HK-2 (cell line): ENCODE measurements at regions not wholly inside any gene's neighbourhood (a gene's known extent, or its start where the extent isn't known, plus 50 kb on each side); places are given as distances from the start of the nearest gene placed in this dataset.
"Not testable (repeated sequence)": the region's sequence is repeated elsewhere in the genome, so short reads cannot be mapped to it uniquely, and the experiment has no call there.

Source experiments
- DNase-seq: peaks from one replicate; pipeline ENCODE4 v3.0.0-alpha.2; 2018; ENCODE audit not compliant: unreplicated experiment

DNA sequence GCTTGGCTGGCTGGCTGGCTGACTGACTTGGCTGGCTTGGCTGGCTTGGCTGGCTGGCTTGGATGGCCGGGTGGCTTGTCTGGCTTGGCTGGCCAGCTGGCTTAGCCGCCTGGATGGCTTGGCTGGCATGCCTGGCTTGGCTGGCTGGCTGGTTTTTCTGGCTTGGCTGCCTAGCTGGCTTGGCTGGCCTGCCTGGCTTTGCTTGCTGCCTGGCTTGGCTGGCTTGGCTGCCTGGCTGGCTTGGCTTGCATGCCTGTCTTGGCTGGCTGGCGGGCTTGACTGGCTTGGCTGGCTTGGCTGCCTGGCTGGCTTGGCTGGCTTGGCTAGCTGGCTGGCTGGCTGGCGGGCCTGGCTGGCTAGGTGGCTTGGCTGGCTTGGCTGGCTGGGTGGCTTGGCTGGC is 2830.5 kb downstream of the RPIA start:
- not testable (repeated sequence) for DNase-seq

DNA sequence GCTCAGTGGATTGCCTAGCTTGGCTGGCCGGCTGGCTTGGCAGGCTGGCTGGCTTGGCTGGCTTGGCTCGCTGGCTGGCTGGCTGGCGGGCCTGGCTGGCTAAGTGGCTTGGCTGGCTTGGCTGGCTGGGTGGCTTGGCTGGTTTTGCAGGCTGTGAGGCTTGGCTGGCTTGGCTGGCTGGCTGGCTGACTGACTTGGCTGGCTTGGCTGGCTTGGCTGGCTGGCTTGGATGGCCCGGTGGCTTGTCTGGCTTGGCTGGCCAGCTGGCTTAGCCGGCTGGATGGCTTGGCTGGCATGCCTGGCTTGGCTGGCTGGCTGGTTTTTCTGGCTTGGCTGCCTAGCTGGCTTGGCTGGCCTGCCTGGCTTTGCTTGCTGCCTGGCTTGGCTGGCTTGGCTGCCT is 2831.4 kb downstream of the RPIA start:
- not testable (repeated sequence) for DNase-seq

DNA sequence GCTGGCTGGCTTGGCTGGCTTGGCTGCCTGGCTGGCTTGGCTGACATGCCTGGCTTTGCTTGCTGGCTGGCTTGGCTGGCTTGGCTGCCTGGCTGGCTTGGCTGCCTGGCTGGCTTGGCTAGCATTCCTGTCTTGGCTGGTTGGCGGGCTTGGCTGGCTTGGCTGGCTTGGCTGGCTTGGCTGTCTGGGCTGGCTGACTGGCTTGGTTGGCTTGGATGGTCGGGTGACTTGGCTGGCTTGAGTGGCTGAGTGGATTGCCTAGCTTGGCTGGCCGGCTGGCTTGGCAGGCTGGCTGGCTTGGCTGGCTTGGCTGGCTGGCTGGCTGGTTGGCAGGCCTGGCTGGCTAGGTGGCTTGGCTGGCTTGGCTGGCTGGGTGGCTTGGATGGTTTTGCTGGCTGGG is 2832.3 kb downstream of the RPIA start:
- DNase-seq, result not testable (repeated sequence)

DNA sequence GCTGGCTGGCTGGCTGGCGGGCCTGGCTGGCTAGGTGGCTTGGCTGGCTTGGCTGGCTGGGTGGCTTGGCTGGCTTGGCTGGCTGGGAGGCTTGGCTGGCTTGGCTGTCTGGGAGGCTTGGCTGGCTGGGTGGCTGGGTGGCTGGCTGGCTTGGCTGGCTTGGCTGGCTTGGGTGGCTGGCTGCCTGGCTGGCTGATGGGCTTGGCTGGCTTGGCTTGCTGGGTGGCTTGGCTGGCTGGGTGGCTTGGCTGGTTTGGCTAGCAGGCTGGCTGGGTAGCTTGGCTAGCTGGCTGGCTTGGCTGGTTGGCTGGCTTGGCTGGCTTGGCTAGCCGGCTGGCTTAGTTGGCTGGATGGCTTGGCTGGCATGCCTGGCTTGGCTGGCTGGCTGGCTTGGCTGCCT is 2834.1 kb downstream of the RPIA start:
- not testable (repeated sequence) for DNase-seq

DNA sequence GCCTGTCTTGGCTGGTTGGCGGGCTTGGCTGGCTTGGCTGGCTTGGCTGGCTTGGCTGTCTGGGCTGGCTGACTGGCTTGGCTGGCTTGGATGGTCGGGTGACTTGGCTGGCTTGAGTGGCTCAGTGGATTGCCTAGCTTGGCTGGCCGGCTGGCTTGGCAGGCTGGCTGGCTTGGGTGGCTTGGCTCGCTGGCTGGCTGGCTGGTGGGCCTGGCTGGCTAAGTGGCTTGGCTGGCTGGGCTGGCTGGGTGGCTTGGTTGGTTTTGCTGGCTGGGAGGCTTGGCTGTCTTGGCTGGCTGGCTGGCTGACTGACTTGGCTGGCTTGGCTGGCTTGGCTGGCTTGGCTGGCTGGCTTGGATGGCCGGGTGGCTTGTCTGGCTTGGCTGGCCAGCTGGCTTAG is 2834.6 kb downstream of the RPIA start:
- not testable (repeated sequence) for DNase-seq

DNA sequence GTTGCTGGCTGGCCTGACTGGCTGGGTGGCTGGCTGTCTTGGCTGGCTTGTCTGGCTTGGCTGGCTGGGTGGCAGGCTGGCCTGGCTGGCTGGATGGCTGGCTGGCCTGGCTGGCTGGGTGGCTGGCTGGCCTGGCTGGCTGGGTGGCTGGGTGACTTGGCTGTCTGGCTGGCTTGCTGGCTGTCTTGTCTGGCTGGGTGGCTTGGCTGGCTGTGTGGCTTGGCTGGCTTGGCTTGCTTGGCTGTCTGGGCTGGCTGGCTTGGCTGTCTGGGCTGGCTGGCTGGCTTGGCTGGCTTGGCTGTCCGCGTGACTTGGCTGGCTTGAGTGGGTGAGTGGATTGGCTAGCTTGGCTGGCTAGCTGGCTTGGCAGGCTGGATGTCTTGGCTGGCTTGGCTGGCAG is 2835.6 kb downstream of the RPIA start:
- not testable (repeated sequence) for DNase-seq

DNA sequence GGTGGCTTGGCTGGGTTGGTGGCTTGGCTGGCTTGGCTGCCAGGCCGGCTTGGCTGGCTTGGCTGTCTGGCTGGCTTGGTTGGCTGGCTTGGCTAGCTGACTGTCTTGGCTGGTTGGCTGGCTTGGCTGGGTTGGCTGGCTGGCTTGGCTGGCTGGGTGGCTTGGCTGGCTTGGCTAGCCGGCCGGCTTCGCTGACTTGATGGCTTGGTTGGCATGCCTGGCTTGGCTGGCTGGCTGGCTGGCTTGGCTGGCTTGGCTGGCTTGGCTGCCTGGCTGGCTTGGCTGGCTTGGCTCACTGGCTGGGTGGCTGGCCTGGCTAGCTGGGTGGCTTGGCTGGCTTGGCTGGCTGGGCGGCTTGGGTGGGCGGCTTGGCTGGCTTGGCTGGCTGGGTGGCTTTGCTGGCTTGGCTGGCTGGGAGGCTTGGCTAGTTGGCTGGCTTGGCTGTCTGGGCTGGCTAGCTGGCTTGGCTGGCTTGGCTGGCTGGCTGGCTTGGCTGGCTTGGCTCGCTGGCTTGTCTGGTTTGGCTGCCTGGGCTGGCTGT is 2836.1 kb downstream of the RPIA start:
- not testable (repeated sequence) for DNase-seq

DNA sequence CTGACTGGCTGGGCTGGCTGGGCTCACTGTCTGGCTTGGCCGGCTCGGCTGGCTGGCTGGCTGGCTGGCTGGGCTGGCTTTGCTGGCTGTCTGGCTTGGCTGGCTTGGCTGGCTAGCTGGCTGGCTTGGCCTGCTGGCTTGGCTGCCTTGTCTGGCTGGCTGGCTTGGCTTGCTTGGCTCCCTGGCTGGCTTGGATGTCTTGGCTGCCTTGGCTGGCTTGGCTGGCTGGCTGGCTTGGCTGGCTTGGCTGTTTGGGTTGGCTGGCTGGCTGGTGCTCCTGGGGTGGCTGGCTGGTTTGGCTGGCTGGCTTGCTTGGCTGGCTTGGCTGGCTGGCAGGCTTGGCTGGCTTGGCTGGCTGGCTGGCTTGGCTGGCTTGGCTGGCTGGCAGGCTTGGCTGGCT is 2836.9 kb downstream of the RPIA start:
- not testable (repeated sequence) for DNase-seq

DNA sequence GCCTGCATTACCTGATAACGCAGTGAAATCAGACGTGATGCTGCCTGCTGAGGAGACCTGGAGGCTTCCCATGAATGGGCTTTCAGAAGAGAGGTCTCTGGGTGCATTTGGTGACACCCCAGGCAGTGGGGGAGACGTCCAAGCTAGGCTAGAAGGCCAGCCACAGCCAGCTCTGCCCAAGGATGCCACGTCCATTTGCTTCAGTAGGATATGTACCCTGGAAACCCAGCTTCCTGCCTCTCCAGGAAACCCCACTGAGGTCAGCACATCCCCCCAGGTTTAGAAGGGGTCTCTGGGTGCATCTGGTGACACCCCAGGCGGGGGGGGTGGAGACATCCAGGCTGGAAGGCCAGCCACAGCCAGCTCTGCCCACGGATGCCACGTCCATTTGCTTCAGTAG is 2844.6 kb downstream of the RPIA start:
- DNase-seq, result not testable (repeated sequence)

DNA sequence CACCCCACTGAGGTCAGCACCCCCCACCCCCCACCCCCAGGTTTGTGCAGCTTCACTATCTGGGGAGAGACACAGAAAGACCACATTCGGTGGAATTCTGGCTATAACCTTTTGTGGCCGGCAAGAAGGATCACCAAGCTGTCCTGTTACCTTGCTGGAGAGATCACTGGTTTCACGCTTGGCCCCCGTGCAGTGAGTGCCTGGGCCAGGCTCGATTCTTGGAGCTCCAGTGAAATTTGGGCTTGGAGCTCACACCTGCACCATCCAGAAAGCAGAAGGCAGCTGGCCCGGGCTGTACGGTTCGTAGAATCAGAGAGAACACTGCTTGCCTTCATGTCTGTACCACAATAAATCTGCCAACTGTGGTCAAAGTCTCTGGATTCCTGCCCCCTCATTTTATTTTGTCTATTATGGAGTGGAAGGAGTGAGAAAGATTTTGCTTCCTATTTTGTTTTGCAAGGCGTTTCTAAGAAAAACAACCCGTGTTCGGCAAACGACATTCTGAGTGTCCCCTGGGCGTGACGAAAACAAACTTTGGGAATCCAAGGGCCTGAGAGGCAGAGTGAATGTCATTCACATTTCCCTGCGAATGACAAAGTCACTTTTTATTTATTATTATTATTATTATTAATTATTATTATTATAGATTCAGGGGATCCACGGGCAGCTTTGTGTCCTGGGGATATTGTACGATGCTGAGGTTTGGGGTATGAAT is 2845.2 kb downstream of the RPIA start:
- not testable (repeated sequence) for DNase-seq

DNA sequence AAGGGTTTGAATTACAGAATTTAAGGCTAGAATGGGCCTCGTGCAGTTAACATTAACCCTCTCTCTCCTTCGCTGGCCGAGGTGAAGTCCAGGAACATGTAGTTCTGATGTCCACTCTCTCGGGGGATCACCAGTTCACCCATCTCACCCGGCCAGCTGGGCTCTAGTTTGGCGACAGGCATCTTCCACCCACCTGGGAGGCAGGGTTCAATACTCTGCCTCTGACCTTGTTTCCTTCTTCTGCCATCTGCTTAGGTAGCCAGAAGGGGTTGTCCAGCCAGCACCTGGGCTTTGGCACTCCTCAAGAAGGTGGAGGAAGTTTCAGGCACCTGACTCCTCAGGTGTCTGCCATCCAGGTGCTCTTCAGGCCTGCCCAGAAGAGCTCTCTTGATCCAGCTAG is 2857.8 kb downstream of the RPIA start:
- not testable (repeated sequence) for DNase-seq

DNA sequence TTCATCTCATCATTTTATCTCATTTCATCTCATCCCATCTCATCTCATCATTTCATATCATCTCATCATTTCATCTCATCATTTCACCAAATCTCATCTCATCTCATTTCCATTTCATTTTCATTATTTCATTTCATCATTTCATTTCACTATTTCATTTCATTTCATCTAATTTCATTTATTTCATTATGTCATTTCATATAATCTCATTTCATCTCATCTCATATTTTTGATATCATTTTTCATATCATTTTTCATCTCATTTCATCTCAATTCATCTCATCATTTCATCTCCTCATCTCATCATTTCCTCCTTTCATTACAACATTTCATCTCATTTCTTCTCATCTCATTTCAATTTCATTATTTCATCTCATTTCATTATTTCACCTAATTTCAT is 2866.8 kb downstream of the RPIA start:
- not testable (repeated sequence) for DNase-seq

DNA sequence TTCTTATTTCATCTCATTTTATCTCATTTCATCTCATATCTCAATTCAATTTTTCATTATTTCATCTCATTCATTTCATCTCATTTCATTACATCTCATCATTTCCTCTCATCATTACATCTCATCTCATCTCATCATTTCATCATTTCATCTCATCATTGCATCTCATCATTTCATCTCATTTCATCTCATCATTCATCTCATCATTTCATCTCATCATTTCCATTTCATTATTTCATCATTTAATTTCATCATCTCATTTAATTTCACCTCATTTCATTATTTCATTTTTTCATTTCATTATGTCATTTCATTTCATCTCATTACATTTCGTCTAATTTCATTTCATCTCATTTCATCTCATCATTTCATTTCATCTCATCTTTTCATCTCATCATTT is 2867.8 kb downstream of the RPIA start:
- not testable (repeated sequence) for DNase-seq

DNA sequence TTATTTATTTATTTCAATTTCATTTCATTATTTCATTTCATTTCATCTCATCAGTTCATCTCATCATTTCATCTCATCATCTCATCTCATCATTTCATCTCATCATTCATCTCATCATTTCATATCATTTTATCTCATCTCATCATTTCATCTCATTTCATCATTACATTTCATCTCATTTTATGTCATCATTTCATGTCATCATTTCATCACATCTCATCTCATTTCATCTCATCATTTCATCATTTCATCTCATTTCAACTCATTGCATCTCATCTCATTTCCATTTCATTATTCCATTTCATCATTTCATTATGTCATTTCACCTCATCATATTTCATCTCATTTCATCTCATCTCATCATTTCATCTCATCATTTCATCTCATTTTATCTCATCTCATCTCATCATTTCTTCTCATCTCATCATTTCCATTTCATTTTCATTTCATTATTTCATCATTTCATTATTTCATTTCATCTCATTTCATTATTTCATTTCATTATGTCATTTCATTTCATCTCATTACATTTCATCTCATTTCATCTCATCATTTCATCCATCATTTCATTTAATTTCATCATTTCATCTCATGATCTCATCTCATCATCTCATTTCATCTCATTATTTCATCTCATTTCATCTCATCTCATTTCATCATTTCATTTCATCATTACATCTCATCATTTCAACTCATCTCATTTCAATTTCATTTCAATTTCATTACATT is 2868.6 kb downstream of the RPIA start:
- DNase-seq, result not testable (repeated sequence)

DNA sequence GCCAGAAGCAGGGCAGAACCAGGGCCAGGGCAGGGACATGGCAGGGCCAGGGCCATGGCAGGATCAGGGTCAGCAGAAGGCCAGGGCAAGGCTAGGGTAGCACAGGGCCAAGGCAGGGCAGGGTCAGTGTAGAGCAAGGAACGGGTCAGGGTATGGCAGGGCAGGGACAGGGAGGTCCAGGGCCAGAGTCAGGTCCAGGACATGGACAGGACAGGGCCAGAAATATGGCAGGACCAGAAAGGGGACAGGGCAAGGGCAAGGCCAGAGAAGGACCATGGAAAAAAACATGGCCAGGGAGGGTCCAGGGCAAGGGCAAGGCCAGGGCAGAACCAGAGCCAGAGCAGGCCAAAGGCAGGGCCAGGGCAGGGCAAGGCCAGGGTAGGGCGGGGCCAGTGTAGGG is 2870.7 kb downstream of the RPIA start:
- not testable (repeated sequence) for DNase-seq

DNA sequence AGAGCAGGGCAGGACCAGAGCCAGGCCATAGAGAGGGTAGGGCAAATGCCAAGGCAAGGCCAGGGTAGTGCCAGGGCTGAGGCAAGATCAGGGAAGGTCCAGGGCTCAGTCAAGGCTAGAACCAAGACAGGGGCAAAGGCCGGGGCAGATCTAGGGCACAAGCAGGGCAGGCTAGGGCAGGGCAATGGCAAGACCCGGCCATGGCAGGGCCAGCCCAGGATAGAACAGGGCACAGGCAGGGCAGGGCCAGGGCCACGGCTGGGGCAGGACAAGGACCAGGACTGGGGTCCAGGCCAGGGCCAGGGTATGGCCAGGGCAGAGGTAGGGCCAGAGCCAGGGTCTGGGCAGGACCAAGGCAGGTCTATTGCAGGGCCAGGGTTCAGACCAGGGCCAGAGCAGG is 2873.2 kb downstream of the RPIA start:
- DNase-seq, result not testable (repeated sequence)

DNA sequence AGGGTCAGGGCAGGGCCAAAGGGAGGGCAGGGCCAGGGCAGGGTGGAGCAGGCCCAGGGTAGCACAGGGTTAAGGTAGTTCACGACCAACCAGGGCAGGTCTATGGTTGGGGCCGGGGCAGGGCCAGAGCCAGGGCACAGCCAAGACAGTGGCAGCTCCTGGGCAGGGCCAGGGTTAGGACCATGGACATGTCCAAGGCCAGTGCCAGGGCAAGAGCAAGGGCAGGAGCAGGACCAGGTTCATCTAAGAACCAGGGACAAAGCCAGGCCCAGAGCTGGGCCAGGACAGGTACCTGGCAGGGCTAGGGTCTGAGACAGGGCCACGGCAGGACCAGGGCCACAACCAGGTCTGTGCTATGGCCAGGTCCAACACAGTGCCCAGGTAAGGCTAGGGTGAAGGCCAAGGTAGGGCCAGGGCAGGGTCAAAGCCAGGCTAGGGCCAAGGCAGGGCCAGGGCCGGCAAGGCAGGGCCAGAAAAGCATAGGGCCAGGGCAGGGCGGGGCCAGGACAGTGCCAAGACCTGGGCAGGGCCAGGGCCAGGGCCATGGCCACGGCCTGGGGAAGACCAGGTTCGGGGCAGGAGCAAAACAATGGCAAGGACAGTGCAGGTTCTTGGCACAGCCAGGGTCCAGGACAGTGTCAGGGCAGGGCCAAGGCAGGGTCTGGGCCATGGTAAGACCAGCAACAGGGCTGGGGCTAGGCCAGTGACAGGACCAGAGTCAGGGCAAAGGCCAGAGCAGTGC is 2874.4 kb downstream of the RPIA start:
- not testable (repeated sequence) for DNase-seq

DNA sequence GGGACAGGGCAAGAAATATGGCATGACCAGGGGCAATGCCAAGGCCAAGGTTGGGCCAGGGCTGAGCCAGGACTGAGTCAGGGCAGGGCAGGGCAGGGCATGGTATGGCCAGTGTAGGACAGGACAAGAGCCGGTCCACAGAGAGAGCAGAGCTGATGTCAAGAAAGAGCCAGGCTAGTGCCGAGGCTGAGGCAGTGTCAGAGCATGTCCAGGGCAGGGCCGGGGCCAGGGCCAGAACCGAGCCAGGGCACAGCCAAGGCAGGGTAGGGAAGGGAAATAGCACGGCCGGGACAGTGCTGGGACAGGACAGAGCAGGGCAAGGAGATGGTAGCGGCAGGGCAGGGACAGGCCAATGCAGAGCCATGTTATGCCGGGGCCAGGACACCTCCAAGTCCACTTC is 2875.1 kb downstream of the RPIA start:
- DNase-seq, result not testable (repeated sequence)

DNA sequence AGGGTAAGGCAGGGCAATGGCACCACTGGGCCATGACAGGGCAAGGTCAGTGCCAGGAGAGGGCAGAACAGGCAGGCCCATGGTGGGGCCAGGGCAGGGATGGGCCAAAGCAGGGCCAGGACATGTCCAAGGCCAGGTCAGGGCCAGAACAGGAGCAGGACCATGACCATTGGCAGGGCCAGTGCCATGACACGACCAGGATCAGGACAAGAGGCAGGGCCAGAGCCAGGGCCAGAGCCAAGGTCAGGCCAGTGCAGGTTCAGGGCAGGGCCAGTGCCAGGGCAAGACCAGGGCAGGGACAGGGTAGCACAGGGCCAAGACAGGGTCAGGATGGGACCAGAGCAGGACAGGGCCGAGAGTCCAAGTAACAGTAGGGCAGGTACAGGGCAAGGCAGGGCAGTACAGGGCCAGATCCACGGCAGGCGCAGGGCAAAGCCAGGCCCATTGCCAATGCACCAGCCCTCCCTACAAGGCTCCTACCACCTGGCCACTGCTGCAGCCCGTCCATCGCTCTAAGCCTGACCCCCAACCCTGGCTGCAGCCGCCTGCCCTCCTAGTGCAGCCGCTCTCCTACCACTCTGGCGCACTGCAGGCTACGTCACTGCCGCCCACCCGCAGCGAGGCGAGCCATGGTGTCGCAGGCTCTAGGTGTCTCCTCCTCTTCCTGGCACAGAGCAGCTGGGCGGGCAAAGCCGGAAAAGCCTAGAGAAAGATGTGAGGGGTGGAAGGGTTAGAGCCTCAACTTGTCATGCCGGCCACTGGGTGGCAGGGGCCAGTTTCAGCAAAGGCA is 2876.3 kb downstream of the RPIA start:
- DNase-seq, result not testable (repeated sequence)

DNA sequence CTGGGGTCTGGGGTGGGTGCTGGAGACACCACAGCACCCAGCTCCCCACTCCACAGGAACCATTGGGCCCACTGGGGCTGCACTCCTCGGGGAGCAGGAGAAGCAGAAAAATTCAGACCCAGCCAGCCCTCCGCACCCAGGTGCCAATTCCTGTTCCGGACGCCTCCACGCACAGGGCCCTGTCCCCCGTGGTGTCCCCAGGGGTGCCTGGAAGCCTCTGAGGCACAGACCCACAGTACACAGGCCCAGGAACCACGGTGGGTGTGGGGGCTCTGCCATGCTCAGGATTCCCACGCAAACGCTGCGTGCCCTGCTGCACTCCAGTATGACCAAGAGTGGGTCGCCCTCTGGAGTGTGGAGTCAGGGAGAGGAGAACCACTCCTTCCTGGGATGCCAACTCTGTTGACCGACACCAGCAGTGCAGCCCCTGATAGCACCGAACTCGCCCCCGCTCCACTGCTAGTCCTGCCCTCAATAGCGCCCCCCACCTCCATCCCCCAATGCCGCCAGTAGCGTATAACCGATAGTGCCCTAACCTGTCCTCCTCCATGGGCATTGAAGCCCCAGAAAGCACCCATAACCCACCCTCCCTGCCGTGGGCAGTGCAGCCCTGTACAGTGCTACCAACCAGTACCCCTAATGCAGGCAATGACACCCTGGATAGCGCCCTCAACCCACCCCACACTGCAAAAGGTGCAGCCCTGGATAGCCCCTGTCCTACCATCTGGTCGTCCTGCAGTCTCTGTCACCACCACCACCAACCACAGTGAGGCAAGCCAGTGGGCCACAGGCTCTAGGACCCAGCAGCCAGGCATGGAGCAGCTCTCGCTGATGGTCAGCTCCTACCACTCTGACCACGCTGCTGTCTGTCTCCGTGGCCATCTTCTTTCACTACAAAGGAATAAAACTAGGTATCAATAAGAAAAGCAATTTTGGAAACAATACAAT is 2877.2 kb downstream of the RPIA start:
- DNase-seq, result not testable (repeated sequence)
